Left ventricle myocardium inferior (tissue), 1 donor: ENCODE measurements at regions not wholly inside any gene's neighbourhood (a gene's known extent, or its start where the extent isn't known, plus 50 kb on each side); places are given as distances from the start of the nearest gene placed in this dataset.

Experiments used
- DNase-seq: peaks from one replicate; pipeline ENCODE4 v3.0.0-alpha.2; 2020
- H3K27ac ChIP-seq: fragments of 200-600 bp; replicated peaks from 2 replicates; pipeline ENCODE4 v1.8.0; 2021
- H3K27me3 ChIP-seq: fragments of 200-600 bp; 2 replicates; pipeline ENCODE4 v1.8.0; 2021; ENCODE audit warnings: low read depth
- H3K36me3 ChIP-seq: fragments of 200-600 bp; 2 replicates; pipeline ENCODE4 v1.8.0; 2021
- H3K4me1 ChIP-seq: fragments of 200-600 bp; 2 replicates; pipeline ENCODE4 v1.8.0; 2021
- H3K4me3 ChIP-seq: fragments of 200-600 bp; 2 replicates; pipeline ENCODE4 v1.8.0; 2021; ENCODE audit warnings: mild to moderate bottlenecking, moderate library complexity
- H3K9me3 ChIP-seq: fragments of 200-600 bp; replicated peaks from 2 replicates; pipeline ENCODE4 v1.8.0; 2021
- CTCF ChIP-seq: fragments of 200-600 bp; IDR thresholded peaks from 2 replicates; pipeline ENCODE4 v1.8.0; 2021; ENCODE audit warnings: antibody characterized with exemption, mild to moderate bottlenecking, borderline replicate concordance
- intact Hi-C: fragments of 100-400 bp; cut with micrococcal nuclease; formaldehyde crosslinking; loops from one replicate; pipeline ENCODE4 v1.11.0; 2022
- donor health status: DM: no; HTN: yes; CAD: no; lungs with severe emphysema.

- Histone ChIP-seq H3K36me3 (no peaks in the 10 kb centered on the region), H3K4me1 (peaks cover 29% of the 10 kb centered on the region), H3K27me3 (no peaks in the 10 kb centered on the region), H3K27ac (peak overlapping the region; percentile 63), H3K9me3 (peaks cover 23% of the 10 kb centered on the region), H3K4me3 (no peak overlapping the region)
- intact Hi-C loops, result loop anchor here (10.0 kb wide), 1 partner anchor 320 kb away; the partner anchor contains the start of gene ETS2
- DNase-seq, result no peak
- TF ChIP-seq CTCF, result no peak
Measured at GRCh38 chr21:39124681-39125251, 58.5 kb downstream of the PSMG1 start.

- no peak for TF ChIP-seq CTCF
- no peak overlapping the region for H3K27ac ChIP-seq
- intact Hi-C loops, result loop anchor here (10.0 kb wide), 1 partner anchor 319 kb away; the partner anchor contains the start of gene ETS2
- no peak overlapping the region for H3K4me3 ChIP-seq
- peaks cover 23% of the 10 kb centered on the region for H3K9me3 ChIP-seq
- DNase-seq, result no peak
- H3K4me1 ChIP-seq, result peaks cover 32% of the 10 kb centered on the region
- no peaks in the 10 kb centered on the region for H3K27me3 ChIP-seq
- no peaks in the 10 kb centered on the region for H3K36me3 ChIP-seq
Measured at GRCh38 chr21:39123375-39123774, 59.9 kb downstream of the PSMG1 start.

- intact Hi-C loops, result loop anchor here (10.0 kb wide), 1 partner anchor 317 kb away; the partner anchor contains the start of gene ETS2
- Histone ChIP-seq H3K4me1 (peaks cover 33% of the 10 kb centered on the region), H3K9me3 (peaks cover 23% of the 10 kb centered on the region), H3K27me3 (no peaks in the 10 kb centered on the region), H3K27ac (no peak overlapping the region), H3K4me3 (no peak overlapping the region), H3K36me3 (no peaks in the 10 kb centered on the region)
- no peak for DNase-seq
- no peak for TF ChIP-seq CTCF
Measured at GRCh38 chr21:39121600-39122355, 61.5 kb downstream of the PSMG1 start.

GRCh38 chr21:39120876-39121599 is 62.2 kb downstream of the PSMG1 start:
- Histone ChIP-seq H3K4me3 (no peak overlapping the region), H3K27ac (no peak overlapping the region), H3K9me3 (peaks cover 23% of the 10 kb centered on the region), H3K36me3 (no peaks in the 10 kb centered on the region), H3K27me3 (no peaks in the 10 kb centered on the region), H3K4me1 (peaks cover 31% of the 10 kb centered on the region)
- no peak for DNase-seq
- intact Hi-C loops, result loop anchor here (10.0 kb wide), 1 partner anchor 316 kb away; the partner anchor contains the start of gene ETS2
- TF ChIP-seq CTCF, result no peak

- intact Hi-C loops, result loop anchor here (10.0 kb wide), 1 partner anchor 315 kb away; the partner anchor contains the start of gene ETS2
- Histone ChIP-seq H3K4me3 (no peak overlapping the region), H3K27me3 (no peaks in the 10 kb centered on the region), H3K4me1 (peaks cover 20% of the 10 kb centered on the region), H3K27ac (no peak overlapping the region), H3K9me3 (peaks cover 23% of the 10 kb centered on the region), H3K36me3 (no peaks in the 10 kb centered on the region)
- TF ChIP-seq CTCF, result no peak
- no peak for DNase-seq
Measured at GRCh38 chr21:39119891-39120290, 63.4 kb downstream of the PSMG1 start.
